K562 (cell line): ENCODE measurements at regions not wholly inside any gene's neighbourhood (a gene's known extent, or its start where the extent isn't known, plus 50 kb on each side); places are given as distances from the start of the nearest gene placed in this dataset.

Experiments used
- ATAC-seq: fragments of 200-7000 bp; cut with Tn5 transposase; 3 replicates; pipeline ENCODE4 v1.9.1; 2020; ENCODE audit warnings: moderate library complexity
- BruUV-seq: library from RNA; stranded (reverse); fragments of 400-500 nt; replicated peaks from 2 replicates; lab custom pipeline; 2021; lab: Mats Ljungman, UMichigan
- CTCF ChIA-PET: fragments of 300-600 bp; formaldehyde crosslinking; extraction: SDS; loops from one replicate; lab custom pipeline; 2021; ENCODE audit warnings: low intra/inter-chr PET ratio; lab: Yijun Ruan, JAX
- POLR2A ChIA-PET: fragments of 300-600, 350-650 bp; sonication (Branson Sonifier 250); formaldehyde crosslinking; extraction: SDS; loops from one replicate; lab custom pipeline; 2021; ENCODE audit warnings: antibody characterized with exemption, inconsistent platforms; lab: Yijun Ruan, JAX
- DNase-seq, 4 experiments: peaks; one replicate each; pipeline versions ENCODE4 v3.0.0 to v3.0.0-alpha.2; 2011 to 2018; ENCODE audit warnings: low spot score in 3 of 4, mixed read lengths in 3 of 4; ENCODE audit errors: extremely low read depth in 1 of 4
- FAIRE-seq: peaks from 2 replicates; lab custom pipeline; 2011; peaks lifted over from hg19 to GRCh38; lab: Jason Lieb, UNC
- H2AFZ ChIP-seq: 2 replicates; pipeline ENCODE4 v1.6.0; 2011; ENCODE audit warnings: low read depth, low read length, control low read depth, inconsistent platforms
- H3K27ac ChIP-seq: fragments of 200-600 bp; 3 replicates; pipeline ENCODE4 v1.8.0; 2011; ENCODE audit warnings: low read depth, mild to moderate bottlenecking, control low read depth, inconsistent platforms, low read length, moderate library complexity, mixed read lengths; ENCODE audit errors: extremely low read depth
- H3K27me3 ChIP-seq, 2 experiments: fragments of 300-600 bp in 1 of 2; 2 replicates in 1 of 2; 3 replicates in 1 of 2; pipeline versions ENCODE4 v1.6.0 to v1.8.0; 2011; ENCODE audit warnings: inconsistent platforms in 2 of 2, low read length in 2 of 2, mild to moderate bottlenecking in 1 of 2, mixed read lengths in 1 of 2, moderate library complexity in 1 of 2; ENCODE audit not compliant: control insufficient read depth in 2 of 2, insufficient read depth in 2 of 2
- H3K36me3 ChIP-seq: fragments of 300-600 bp; 3 replicates; pipeline ENCODE4 v1.8.0; 2011; ENCODE audit warnings: mild to moderate bottlenecking, low read length, inconsistent platforms; ENCODE audit not compliant: control insufficient read depth, insufficient read depth
- H3K4me1 ChIP-seq, 2 experiments: fragments of 200-600 bp in 1 of 2; replicated peaks in 1 of 2; 2 replicates in 1 of 2; 3 replicates in 1 of 2; pipeline versions ENCODE4 v1.5.1 to v1.8.0; 2011; ENCODE audit warnings: inconsistent platforms in 2 of 2, low read length in 2 of 2, mild to moderate bottlenecking in 1 of 2, mixed read lengths in 1 of 2, moderate library complexity in 1 of 2; ENCODE audit not compliant: control insufficient read depth in 2 of 2, insufficient read depth in 2 of 2
- H3K4me2 ChIP-seq: 2 replicates; pipeline ENCODE4 v1.6.1; 2011; ENCODE audit warnings: low read length, control low read depth, inconsistent platforms, mixed read lengths; ENCODE audit not compliant: insufficient read depth
- H3K4me3 ChIP-seq: fragments of 200-600 bp; sonication (generic), shearing (Covaris generic); 2 replicates; pipeline ENCODE4 v1.5.1; 2016; ENCODE audit warnings: control low read depth, inconsistent platforms
- H3K79me2 ChIP-seq: fragments of 200-600 bp; 3 replicates; pipeline ENCODE4 v1.8.0; 2011; ENCODE audit warnings: low read length, inconsistent platforms; ENCODE audit not compliant: control insufficient read depth, insufficient read depth
- H3K9ac ChIP-seq, 2 experiments: 2 replicates each; pipeline versions ENCODE4 v1.6.0 to v1.6.1; 2011; ENCODE audit warnings: low read depth in 2 of 2, low read length in 2 of 2, control low read depth in 1 of 2, inconsistent platforms in 1 of 2, mild to moderate bottlenecking in 1 of 2, mixed read lengths in 1 of 2; ENCODE audit not compliant: insufficient read depth in 1 of 2
- H3K9me1 ChIP-seq: one replicate; pipeline ENCODE4 v1.6.0; 2011; ENCODE audit warnings: inconsistent platforms, mild to moderate bottlenecking, low read length, moderate library complexity; ENCODE audit not compliant: control insufficient read depth, insufficient read depth
- H3K9me3 ChIP-seq: replicated peaks from 2 replicates; pipeline ENCODE4 v1.5.1; 2011; ENCODE audit warnings: low read depth, low read length, inconsistent platforms; ENCODE audit not compliant: control insufficient read depth, insufficient read depth
- H4K20me1 ChIP-seq: replicated peaks from 2 replicates; pipeline ENCODE4 v1.6.1; 2011; ENCODE audit warnings: low read length, inconsistent platforms, mixed read lengths; ENCODE audit not compliant: control insufficient read depth, insufficient read depth
- BRD4 ChIP-seq: fragments of 200-600 bp; sonication (generic); IDR thresholded peaks from 2 replicates; pipeline ENCODE4 v1.6.1; 2017; ENCODE audit warnings: inconsistent platforms
- CAMTA2 ChIP-seq: fragments of 250-450 bp; sonication (Bioruptor Pico); conservative IDR thresholded peaks from 2 replicates; pipeline ENCODE4 v1.5.1; 2022
- CCNT2 ChIP-seq: IDR thresholded peaks from 2 replicates; pipeline ENCODE4 v1.6.1; 2011; ENCODE audit warnings: borderline replicate concordance, low read depth, mild to moderate bottlenecking, moderate library complexity, mixed read lengths, low read length; ENCODE audit not compliant: insufficient read length; ENCODE audit errors: extremely low read depth
- MTF1 ChIP-seq: fragments of 250-450 bp; sonication (Bioruptor Pico); IDR thresholded peaks from 2 replicates; pipeline ENCODE4 v1.9.0; 2021; ENCODE audit warnings: moderate library complexity, mild to moderate bottlenecking, inconsistent platforms, borderline replicate concordance
- PRPF4 ChIP-seq: fragments of 200-400 bp; formaldehyde crosslinking; IDR thresholded peaks from one replicate; pipeline ENCODE4 v1.6.1; 2017; ENCODE audit warnings: low read length, low read depth, mild to moderate bottlenecking; ENCODE audit not compliant: insufficient read depth, poor library complexity, severe bottlenecking
- ZNF778 ChIP-seq: fragments of 450-650 bp; formaldehyde crosslinking; IDR thresholded peaks from 2 replicates; pipeline ENCODE4 v1.4.0; 2020; ENCODE audit warnings: mild to moderate bottlenecking, moderate library complexity
- WGBS: fragments of 100-300 bp; shearing (Covaris generic); methylation state at CpG from one replicate; pipeline ENCODE4 v1.1.6; 2016; ENCODE audit warnings: low coverage, mixed read lengths; ENCODE audit not compliant: insufficient coverage; ENCODE audit errors: missing lambda C conversion rate; 5-methylcytosine and 5-hydroxymethylcytosine counted together
- in situ Hi-C: fragments of 300-500 bp; cut with MboI; formaldehyde crosslinking; loops from 4 replicates; pipeline ENCODE4 v1.15.0; 2018; ENCODE audit warnings: inconsistent platforms, mixed read lengths
- intact Hi-C: fragments of 100-400 bp; cut with micrococcal nuclease; formaldehyde crosslinking; loops from 2 replicates; pipeline ENCODE4 v1.14.2; 2022
- TF ChIP-seq, protein P1 (sequence below): fragments of 450-650 bp; IDR thresholded peaks from 2 replicates; pipeline ENCODE4 v1.6.1; 2017; ENCODE audit warnings: mild to moderate bottlenecking, moderate library complexity
- TF ChIP-seq, protein P2 (sequence below): sonication (generic); formaldehyde crosslinking; IDR thresholded peaks from 2 replicates; pipeline ENCODE4 v1.8.0; 2023; ENCODE audit warnings: mild to moderate bottlenecking, missing genetic modification reagents
- TF ChIP-seq, protein P3 (sequence below): fragments of 450-650 bp; formaldehyde crosslinking; conservative IDR thresholded peaks from 2 replicates; pipeline ENCODE4 v1.4.0; 2022; ENCODE audit warnings: mild to moderate bottlenecking, missing genetic modification characterization

DNA sequence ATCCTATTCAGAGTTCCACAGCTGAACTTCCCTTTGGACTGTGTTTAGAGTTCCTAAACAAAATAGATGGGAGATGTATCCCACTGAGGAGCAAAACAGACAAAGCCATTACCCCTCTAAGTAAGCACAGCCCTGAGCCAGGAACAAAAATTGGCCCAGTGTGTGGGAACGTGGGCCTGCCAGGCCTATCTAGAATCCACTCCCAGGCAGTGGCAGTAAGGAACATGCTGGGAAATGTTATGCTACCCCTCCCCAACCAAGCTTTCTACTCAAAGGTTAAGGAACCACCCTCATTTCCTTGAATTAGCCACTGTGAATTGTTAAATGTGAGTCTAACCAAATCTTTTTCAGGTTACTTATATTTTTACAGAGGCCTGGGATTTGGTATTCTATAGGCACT, 405.1 kb upstream of the PTGER4 start:
- POLR2A ChIA-PET: no interaction called here
- no peak overlapping the region for H2AFZ ChIP-seq

More for the DNA sequence above, 405.1 kb upstream of the PTGER4 start:
- H3K4me2 ChIP-seq: no peak overlapping the region
- FAIRE-seq (no peak), DNase-seq (no peak), ATAC-seq (no peak)
- TF ChIP-seq, protein P1, sequence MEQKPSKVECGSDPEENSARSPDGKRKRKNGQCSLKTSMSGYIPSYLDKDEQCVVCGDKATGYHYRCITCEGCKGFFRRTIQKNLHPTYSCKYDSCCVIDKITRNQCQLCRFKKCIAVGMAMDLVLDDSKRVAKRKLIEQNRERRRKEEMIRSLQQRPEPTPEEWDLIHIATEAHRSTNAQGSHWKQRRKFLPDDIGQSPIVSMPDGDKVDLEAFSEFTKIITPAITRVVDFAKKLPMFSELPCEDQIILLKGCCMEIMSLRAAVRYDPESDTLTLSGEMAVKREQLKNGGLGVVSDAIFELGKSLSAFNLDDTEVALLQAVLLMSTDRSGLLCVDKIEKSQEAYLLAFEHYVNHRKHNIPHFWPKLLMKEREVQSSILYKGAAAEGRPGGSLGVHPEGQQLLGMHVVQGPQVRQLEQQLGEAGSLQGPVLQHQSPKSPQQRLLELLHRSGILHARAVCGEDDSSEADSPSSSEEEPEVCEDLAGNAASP: no peak
- TF ChIP-seq, protein P2, sequence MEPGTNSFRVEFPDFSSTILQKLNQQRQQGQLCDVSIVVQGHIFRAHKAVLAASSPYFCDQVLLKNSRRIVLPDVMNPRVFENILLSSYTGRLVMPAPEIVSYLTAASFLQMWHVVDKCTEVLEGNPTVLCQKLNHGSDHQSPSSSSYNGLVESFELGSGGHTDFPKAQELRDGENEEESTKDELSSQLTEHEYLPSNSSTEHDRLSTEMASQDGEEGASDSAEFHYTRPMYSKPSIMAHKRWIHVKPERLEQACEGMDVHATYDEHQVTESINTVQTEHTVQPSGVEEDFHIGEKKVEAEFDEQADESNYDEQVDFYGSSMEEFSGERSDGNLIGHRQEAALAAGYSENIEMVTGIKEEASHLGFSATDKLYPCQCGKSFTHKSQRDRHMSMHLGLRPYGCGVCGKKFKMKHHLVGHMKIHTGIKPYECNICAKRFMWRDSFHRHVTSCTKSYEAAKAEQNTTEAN (CRISPR knock-in tag): no peak
- TF ChIP-seq BRD4 (no peak), CAMTA2 (no peak), MTF1 (CRISPR knock-in tag) (no peak), ZNF778 (CRISPR knock-in tag) (no peak), PRPF4 (no peak), CCNT2 (no peak)
- TF ChIP-seq, protein P3, sequence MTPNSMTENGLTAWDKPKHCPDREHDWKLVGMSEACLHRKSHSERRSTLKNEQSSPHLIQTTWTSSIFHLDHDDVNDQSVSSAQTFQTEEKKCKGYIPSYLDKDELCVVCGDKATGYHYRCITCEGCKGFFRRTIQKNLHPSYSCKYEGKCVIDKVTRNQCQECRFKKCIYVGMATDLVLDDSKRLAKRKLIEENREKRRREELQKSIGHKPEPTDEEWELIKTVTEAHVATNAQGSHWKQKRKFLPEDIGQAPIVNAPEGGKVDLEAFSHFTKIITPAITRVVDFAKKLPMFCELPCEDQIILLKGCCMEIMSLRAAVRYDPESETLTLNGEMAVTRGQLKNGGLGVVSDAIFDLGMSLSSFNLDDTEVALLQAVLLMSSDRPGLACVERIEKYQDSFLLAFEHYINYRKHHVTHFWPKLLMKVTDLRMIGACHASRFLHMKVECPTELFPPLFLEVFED (CRISPR knock-in tag): no peak
- no TSS peak for BruUV-seq
- no peaks in the 10 kb centered on the region; the same call in 1 of the 2 replicates for H3K9me3 ChIP-seq
- H3K79me2 ChIP-seq: no peaks in the 10 kb centered on the region
- 0% methylated on average over 1 of the region's 1 CpG for WGBS
- no peaks in the 10 kb centered on the region for H3K4me1 ChIP-seq
- H3K9me1 ChIP-seq: no peaks in the 10 kb centered on the region
- H3K27me3 ChIP-seq: no peaks in the 10 kb centered on the region
- no peak overlapping the region for H3K4me3 ChIP-seq
- no peaks in the 10 kb centered on the region for H4K20me1 ChIP-seq
- in situ Hi-C loops (no loop called here), intact Hi-C loops (no loop called here)
- H3K9ac ChIP-seq: no peak overlapping the region
- CTCF ChIA-PET: no interaction called here
- no peaks in the 10 kb centered on the region for H3K36me3 ChIP-seq
- H3K27ac ChIP-seq: no peak overlapping the region
